ENCODE measurements at regions not wholly inside any gene's neighbourhood (a gene's known extent, or its start where the extent isn't known, plus 50 kb on each side); places are given as distances from the start of the nearest gene placed in this dataset.

- DNase-seq (ENCODE audit: low spot score): no peak
These were observed 284.5 kb upstream of the ROBO1 start for GRCh38 chr3:80052271-80052670.

- no peak for DNase-seq (ENCODE audit: low spot score)
These were observed 283.8 kb upstream of the ROBO1 start for GRCh38 chr3:80051602-80051962.

- no peak for DNase-seq (ENCODE audit: low spot score)
These were observed 283.2 kb upstream of the ROBO1 start for GRCh38 chr3:80050826-80051601.

- DNase-seq (ENCODE audit: low spot score): no peak
These were observed 275.4 kb upstream of the ROBO1 start for GRCh38 chr3:80043226-80043625.

- no peak for DNase-seq (ENCODE audit: low spot score)
These were observed 272.3 kb upstream of the ROBO1 start for GRCh38 chr3:80040067-80040466.

GRCh38 chr3:80036176-80036575, 268.4 kb upstream of the ROBO1 start:
- no peak for DNase-seq (ENCODE audit: low spot score)

GRCh38 chr3:80035021-80035420, 267.2 kb upstream of the ROBO1 start:
- DNase-seq (ENCODE audit: low spot score): no peak

GRCh38 chr3:80023010-80023409, 255.2 kb upstream of the ROBO1 start:
- no peak for DNase-seq (ENCODE audit: low spot score)

GRCh38 chr3:80018375-80018774, 250.6 kb upstream of the ROBO1 start:
- DNase-seq (ENCODE audit: low spot score): no peak

GRCh38 chr3:80017369-80017768, 249.6 kb upstream of the ROBO1 start:
- no peak for DNase-seq (ENCODE audit: low spot score)

- DNase-seq (ENCODE audit: low spot score): no peak
These were observed 246.8 kb upstream of the ROBO1 start for GRCh38 chr3:80014576-80014975.

GRCh38 chr3:80010021-80010571, 242.3 kb upstream of the ROBO1 start:
- no peak for DNase-seq (ENCODE audit: low spot score)

- DNase-seq (ENCODE audit: low spot score): no peak
These were observed 239.7 kb upstream of the ROBO1 start for GRCh38 chr3:80007522-80007921.

- no peak for DNase-seq (ENCODE audit: low spot score)
These were observed 238.5 kb upstream of the ROBO1 start for GRCh38 chr3:80006315-80006714.

- DNase-seq (ENCODE audit: low spot score): no peak
These were observed 232.2 kb upstream of the ROBO1 start for GRCh38 chr3:80000022-80000421.

- no peak for DNase-seq (ENCODE audit: low spot score)
These were observed 226.6 kb upstream of the ROBO1 start for GRCh38 chr3:79994397-79994796.

GRCh38 chr3:79986338-79986737, 218.5 kb upstream of the ROBO1 start:
- peak; percentile 1 for DNase-seq (ENCODE audit: low spot score)

GRCh38 chr3:79985816-79986215, 218.0 kb upstream of the ROBO1 start:
- DNase-seq (ENCODE audit: low spot score): no peak

GRCh38 chr3:79983118-79983517, 215.3 kb upstream of the ROBO1 start:
- no peak for DNase-seq (ENCODE audit: low spot score)

GRCh38 chr3:79979990-79980389, 212.2 kb upstream of the ROBO1 start:
- DNase-seq (ENCODE audit: low spot score): no peak

GRCh38 chr3:79976466-79976865, 208.7 kb upstream of the ROBO1 start:
- no peak for DNase-seq (ENCODE audit: low spot score)

GRCh38 chr3:79973917-79974595, 206.3 kb upstream of the ROBO1 start:
- DNase-seq (ENCODE audit: low spot score): no peak

- no peak for DNase-seq (ENCODE audit: low spot score)
These were observed 205.7 kb upstream of the ROBO1 start for GRCh38 chr3:79973482-79973881.

GRCh38 chr3:79968418-79968817, 200.6 kb upstream of the ROBO1 start:
- no peak for DNase-seq (ENCODE audit: low spot score)

Data from SW480 (cell line).